ENCODE measurements at regions not wholly inside any gene's neighbourhood (a gene's known extent, or its start where the extent isn't known, plus 50 kb on each side); places are given as distances from the start of the nearest gene placed in this dataset.

- Mint-ChIP-seq H3K27ac (no peak overlapping the region), H3K4me1 (no peaks in the 10 kb centered on the region), H3K4me3 (no peak overlapping the region), H3K36me3 (ENCODE audit: low read depth) (peaks cover 24% of the 10 kb centered on the region), H3K9me3 (peaks cover 38% of the 10 kb centered on the region), H3K27me3 (ENCODE audit: insufficient read depth, low read depth, poor library complexity) (peaks cover 2% of the 10 kb centered on the region)
- Histone ChIP-seq H3K9me2 (ENCODE audit: insufficient read depth) (no peaks in the 10 kb centered on the region), H3K79me2 (replicated peaks; ENCODE audit: insufficient read depth) (no peaks in the 10 kb centered on the region), H3K27me3 (ENCODE audit: insufficient read depth) (no peaks in the 10 kb centered on the region), H3K36me3 (ENCODE audit: insufficient read depth) (no peaks in the 10 kb centered on the region; the same call in 1 of the 2 replicates), H3K27ac (ENCODE audit: low read depth) (no peak overlapping the region), H2AFZ (no peak overlapping the region), H3F3A (replicated peaks; ENCODE audit: low read depth) (no peaks in the 10 kb centered on the region), H3K4me1 (ENCODE audit: insufficient read depth) (no peaks in the 10 kb centered on the region), H4K20me1 (replicated peaks; ENCODE audit: insufficient read depth) (no peaks in the 10 kb centered on the region), H3K4me2 (no peak overlapping the region), H3K4me3 (no peak overlapping the region)
- ATAC-seq (no peak), DNase-seq (ENCODE audit: low spot score) (no peak)
- TF ChIP-seq EZH2 (IDR thresholded peaks at IDR 0.05; ENCODE audit: low read depth, unreplicated experiment) (no peak), EZH2phosphoT487 (IDR thresholded peaks at IDR 0.05; ENCODE audit: unreplicated experiment) (no peak), ZNF331 (CRISPR knock-in tag; IDR thresholded peaks at IDR 0.05; ENCODE audit: low read depth) (no peak), JUNB (IDR thresholded peaks at IDR 0.05; ENCODE audit: unreplicated experiment) (no peak), NANOG (IDR thresholded peaks at IDR 0.05; ENCODE audit: borderline replicate concordance) (no peak), CTCF (conservative IDR thresholded peaks at IDR 0.05; ENCODE audit: low read depth in 2 of 2) (no peak), CREB1 (CRISPR knock-in tag; IDR thresholded peaks at IDR 0.05; ENCODE audit: low read depth) (no peak), STAT1 (IDR thresholded peaks at IDR 0.05; ENCODE audit: unreplicated experiment) (no peak), ZNF114 (CRISPR knock-in tag; IDR thresholded peaks at IDR 0.05) (no peak), ZNF462 (CRISPR knock-in tag; IDR thresholded peaks at IDR 0.05) (no peak), POLR2AphosphoS5 (IDR thresholded peaks at IDR 0.05; ENCODE audit: low read depth) (no peak)
- TF ChIP-seq, protein P1, sequence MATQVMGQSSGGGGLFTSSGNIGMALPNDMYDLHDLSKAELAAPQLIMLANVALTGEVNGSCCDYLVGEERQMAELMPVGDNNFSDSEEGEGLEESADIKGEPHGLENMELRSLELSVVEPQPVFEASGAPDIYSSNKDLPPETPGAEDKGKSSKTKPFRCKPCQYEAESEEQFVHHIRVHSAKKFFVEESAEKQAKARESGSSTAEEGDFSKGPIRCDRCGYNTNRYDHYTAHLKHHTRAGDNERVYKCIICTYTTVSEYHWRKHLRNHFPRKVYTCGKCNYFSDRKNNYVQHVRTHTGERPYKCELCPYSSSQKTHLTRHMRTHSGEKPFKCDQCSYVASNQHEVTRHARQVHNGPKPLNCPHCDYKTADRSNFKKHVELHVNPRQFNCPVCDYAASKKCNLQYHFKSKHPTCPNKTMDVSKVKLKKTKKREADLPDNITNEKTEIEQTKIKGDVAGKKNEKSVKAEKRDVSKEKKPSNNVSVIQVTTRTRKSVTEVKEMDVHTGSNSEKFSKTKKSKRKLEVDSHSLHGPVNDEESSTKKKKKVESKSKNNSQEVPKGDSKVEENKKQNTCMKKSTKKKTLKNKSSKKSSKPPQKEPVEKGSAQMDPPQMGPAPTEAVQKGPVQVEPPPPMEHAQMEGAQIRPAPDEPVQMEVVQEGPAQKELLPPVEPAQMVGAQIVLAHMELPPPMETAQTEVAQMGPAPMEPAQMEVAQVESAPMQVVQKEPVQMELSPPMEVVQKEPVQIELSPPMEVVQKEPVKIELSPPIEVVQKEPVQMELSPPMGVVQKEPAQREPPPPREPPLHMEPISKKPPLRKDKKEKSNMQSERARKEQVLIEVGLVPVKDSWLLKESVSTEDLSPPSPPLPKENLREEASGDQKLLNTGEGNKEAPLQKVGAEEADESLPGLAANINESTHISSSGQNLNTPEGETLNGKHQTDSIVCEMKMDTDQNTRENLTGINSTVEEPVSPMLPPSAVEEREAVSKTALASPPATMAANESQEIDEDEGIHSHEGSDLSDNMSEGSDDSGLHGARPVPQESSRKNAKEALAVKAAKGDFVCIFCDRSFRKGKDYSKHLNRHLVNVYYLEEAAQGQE (IDR thresholded peaks at IDR 0.05; ENCODE audit: unreplicated experiment): no peak
- TF ChIP-seq, protein P2, sequence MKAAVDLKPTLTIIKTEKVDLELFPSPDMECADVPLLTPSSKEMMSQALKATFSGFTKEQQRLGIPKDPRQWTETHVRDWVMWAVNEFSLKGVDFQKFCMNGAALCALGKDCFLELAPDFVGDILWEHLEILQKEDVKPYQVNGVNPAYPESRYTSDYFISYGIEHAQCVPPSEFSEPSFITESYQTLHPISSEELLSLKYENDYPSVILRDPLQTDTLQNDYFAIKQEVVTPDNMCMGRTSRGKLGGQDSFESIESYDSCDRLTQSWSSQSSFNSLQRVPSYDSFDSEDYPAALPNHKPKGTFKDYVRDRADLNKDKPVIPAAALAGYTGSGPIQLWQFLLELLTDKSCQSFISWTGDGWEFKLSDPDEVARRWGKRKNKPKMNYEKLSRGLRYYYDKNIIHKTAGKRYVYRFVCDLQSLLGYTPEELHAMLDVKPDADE (IDR thresholded peaks at IDR 0.05): no peak
These were observed 1072.1 kb downstream of the JRKL start for GRCh38 chr11:97461934-97462333.

Measured in GM23338 (cell line).